WTC11 (cell line): ENCODE measurements at regions not wholly inside any gene's neighbourhood (a gene's known extent, or its start where the extent isn't known, plus 50 kb on each side); places are given as distances from the start of the nearest gene placed in this dataset.
A peak's percentile ranks its signal among the peaks of the same experiment; 100 is the strongest.

ENCODE experiments used
- ATAC-seq: fragments of 200-7000 bp; cut with Tn5 transposase; 2 replicates; pipeline ENCODE4 v1.10.0; 2021; ENCODE audit warnings: mild to moderate bottlenecking, moderate library complexity
- CTCF ChIA-PET: fragments of 300-600 bp; sonication (Branson Sonifier 250); formaldehyde crosslinking; loops from one replicate; lab custom pipeline; 2021; ENCODE audit warnings: antibody characterized with exemption; lab: Charles Lee
- POLR2A ChIA-PET: fragments of 350-600 bp; sonication (Branson Sonifier 250); formaldehyde crosslinking; loops from one replicate; lab custom pipeline; 2021; ENCODE audit warnings: antibody characterized with exemption; lab: Charles Lee
- DNase-seq: peaks from one replicate; pipeline ENCODE4 v3.0.0; 2021; ENCODE audit warnings: low spot score
- H3K27ac Mint-ChIP-seq: 2 replicates; pipeline ENCODE4 v1.8.0; 2021; ENCODE audit warnings: mixed read lengths
- H3K27me3 Mint-ChIP-seq: 2 replicates; pipeline ENCODE4 v1.8.0; 2021; ENCODE audit warnings: low read depth, mild to moderate bottlenecking, moderate library complexity, mixed read lengths
- H3K36me3 Mint-ChIP-seq: 2 replicates; pipeline ENCODE4 v1.8.0; 2021; ENCODE audit warnings: mixed read lengths
- H3K4me1 Mint-ChIP-seq: 2 replicates; pipeline ENCODE4 v1.8.0; 2022; ENCODE audit warnings: mixed read lengths
- H3K4me3 Mint-ChIP-seq: 2 replicates; pipeline ENCODE4 v1.8.0; 2021; ENCODE audit warnings: mild to moderate bottlenecking, moderate library complexity, mixed read lengths
- H3K9me3 Mint-ChIP-seq: 2 replicates; pipeline ENCODE4 v1.8.0; 2021; ENCODE audit warnings: mixed read lengths
- GTF2I ChIP-seq: fragments of 250-450 bp; sonication (Bioruptor Pico); conservative IDR thresholded peaks from 2 replicates; pipeline ENCODE4 v1.4.0; 2021; ENCODE audit warnings: mild to moderate bottlenecking
- NR3C1 ChIP-seq: sonication (generic); formaldehyde crosslinking; conservative IDR thresholded peaks from 2 replicates; pipeline ENCODE4 v1.8.1; 2023; ENCODE audit warnings: low read depth, mild to moderate bottlenecking, missing genetic modification reagents
- SOX15 ChIP-seq: fragments of 250-450 bp; sonication (Bioruptor Pico); IDR thresholded peaks from 2 replicates; pipeline ENCODE4 v1.9.0; 2021; ENCODE audit warnings: mild to moderate bottlenecking
- ZBTB21 ChIP-seq: sonication (generic); formaldehyde crosslinking; IDR thresholded peaks from 2 replicates; pipeline ENCODE4 v1.8.1; 2023; ENCODE audit warnings: mild to moderate bottlenecking, missing genetic modification reagents, borderline replicate concordance
- ZNF396 ChIP-seq: fragments of 250-450 bp; sonication (Bioruptor Pico); IDR thresholded peaks from 2 replicates; pipeline ENCODE4 v1.8.0; 2021; ENCODE audit warnings: mild to moderate bottlenecking, moderate library complexity, borderline replicate concordance
- TF ChIP-seq, protein P1 (sequence below): fragments of 250-450 bp; sonication (Bioruptor Pico); IDR thresholded peaks from 2 replicates; pipeline ENCODE4 v1.9.0; 2021; ENCODE audit warnings: mild to moderate bottlenecking, borderline replicate concordance
- TF ChIP-seq, protein P2 (sequence below): fragments of 250-450 bp; sonication (Bioruptor Pico); IDR thresholded peaks from 2 replicates; pipeline ENCODE4 v1.9.0; 2021; ENCODE audit warnings: mild to moderate bottlenecking
- TF ChIP-seq, protein P3 (sequence below): fragments of 200-600 bp; IDR thresholded peaks from 2 replicates; pipeline ENCODE4 v1.8.0; 2022; ENCODE audit warnings: antibody characterized with exemption
- TF ChIP-seq, protein P4 (sequence below): sonication (generic); formaldehyde crosslinking; IDR thresholded peaks from 2 replicates; pipeline ENCODE4 v1.8.1; 2022; ENCODE audit warnings: low read depth, mild to moderate bottlenecking, moderate library complexity, missing genetic modification reagents, borderline replicate concordance
- TF ChIP-seq, protein P5 (sequence below): sonication (generic); formaldehyde crosslinking; IDR thresholded peaks from 2 replicates; pipeline ENCODE4 v1.8.1; 2023; ENCODE audit warnings: mild to moderate bottlenecking, missing genetic modification reagents
- TF ChIP-seq, protein P6 (sequence below): sonication (generic); formaldehyde crosslinking; IDR thresholded peaks from 2 replicates; pipeline ENCODE4 v1.8.1; 2023; ENCODE audit warnings: mild to moderate bottlenecking, missing genetic modification reagents, moderate library complexity

DNA sequence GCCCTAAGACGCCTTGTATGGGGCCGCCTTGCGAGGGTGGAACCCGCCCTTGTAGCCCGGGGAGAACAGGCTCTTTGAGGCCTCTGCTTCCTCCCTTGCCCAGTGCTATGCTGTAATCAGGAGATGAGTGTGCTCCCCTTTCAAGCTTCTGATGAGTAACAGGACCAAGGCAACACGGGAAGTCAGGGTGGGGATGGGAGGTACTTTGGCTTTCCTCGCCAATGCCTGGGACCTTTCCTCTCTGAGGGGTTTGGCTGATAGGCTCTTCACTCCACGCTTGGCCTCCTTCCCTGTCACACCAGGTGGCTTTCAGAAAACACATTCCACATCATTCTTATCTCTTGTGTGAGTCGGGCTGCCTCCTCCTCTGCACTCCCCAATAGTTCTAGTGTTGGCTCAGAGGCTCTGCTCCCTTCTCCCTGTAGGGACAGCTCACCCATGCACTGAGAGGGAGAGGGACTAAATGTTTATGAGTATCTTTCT is 223.7 kb upstream of the TRIB2 start:
- Mint-ChIP-seq H3K27ac (no peak overlapping the region), H3K27me3 (no peaks in the 10 kb centered on the region), H3K9me3 (no peaks in the 10 kb centered on the region), H3K4me1 (peaks cover 2% of the 10 kb centered on the region; the same call in 1 of the 2 replicates), H3K36me3 (no peaks in the 10 kb centered on the region), H3K4me3 (no peak overlapping the region)
- ATAC-seq (peak; percentile 34; the same call in 1 of the 2 replicates), DNase-seq (no peak)
- POLR2A ChIA-PET: no interaction called here
- CTCF ChIA-PET: no interaction called here
- TF ChIP-seq, protein P1, sequence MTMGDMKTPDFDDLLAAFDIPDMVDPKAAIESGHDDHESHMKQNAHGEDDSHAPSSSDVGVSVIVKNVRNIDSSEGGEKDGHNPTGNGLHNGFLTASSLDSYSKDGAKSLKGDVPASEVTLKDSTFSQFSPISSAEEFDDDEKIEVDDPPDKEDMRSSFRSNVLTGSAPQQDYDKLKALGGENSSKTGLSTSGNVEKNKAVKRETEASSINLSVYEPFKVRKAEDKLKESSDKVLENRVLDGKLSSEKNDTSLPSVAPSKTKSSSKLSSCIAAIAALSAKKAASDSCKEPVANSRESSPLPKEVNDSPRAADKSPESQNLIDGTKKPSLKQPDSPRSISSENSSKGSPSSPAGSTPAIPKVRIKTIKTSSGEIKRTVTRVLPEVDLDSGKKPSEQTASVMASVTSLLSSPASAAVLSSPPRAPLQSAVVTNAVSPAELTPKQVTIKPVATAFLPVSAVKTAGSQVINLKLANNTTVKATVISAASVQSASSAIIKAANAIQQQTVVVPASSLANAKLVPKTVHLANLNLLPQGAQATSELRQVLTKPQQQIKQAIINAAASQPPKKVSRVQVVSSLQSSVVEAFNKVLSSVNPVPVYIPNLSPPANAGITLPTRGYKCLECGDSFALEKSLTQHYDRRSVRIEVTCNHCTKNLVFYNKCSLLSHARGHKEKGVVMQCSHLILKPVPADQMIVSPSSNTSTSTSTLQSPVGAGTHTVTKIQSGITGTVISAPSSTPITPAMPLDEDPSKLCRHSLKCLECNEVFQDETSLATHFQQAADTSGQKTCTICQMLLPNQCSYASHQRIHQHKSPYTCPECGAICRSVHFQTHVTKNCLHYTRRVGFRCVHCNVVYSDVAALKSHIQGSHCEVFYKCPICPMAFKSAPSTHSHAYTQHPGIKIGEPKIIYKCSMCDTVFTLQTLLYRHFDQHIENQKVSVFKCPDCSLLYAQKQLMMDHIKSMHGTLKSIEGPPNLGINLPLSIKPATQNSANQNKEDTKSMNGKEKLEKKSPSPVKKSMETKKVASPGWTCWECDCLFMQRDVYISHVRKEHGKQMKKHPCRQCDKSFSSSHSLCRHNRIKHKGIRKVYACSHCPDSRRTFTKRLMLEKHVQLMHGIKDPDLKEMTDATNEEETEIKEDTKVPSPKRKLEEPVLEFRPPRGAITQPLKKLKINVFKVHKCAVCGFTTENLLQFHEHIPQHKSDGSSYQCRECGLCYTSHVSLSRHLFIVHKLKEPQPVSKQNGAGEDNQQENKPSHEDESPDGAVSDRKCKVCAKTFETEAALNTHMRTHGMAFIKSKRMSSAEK: no peak
- TF ChIP-seq, protein P2, sequence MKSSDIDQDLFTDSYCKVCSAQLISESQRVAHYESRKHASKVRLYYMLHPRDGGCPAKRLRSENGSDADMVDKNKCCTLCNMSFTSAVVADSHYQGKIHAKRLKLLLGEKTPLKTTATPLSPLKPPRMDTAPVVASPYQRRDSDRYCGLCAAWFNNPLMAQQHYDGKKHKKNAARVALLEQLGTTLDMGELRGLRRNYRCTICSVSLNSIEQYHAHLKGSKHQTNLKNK: no peak
- TF ChIP-seq, protein P3, sequence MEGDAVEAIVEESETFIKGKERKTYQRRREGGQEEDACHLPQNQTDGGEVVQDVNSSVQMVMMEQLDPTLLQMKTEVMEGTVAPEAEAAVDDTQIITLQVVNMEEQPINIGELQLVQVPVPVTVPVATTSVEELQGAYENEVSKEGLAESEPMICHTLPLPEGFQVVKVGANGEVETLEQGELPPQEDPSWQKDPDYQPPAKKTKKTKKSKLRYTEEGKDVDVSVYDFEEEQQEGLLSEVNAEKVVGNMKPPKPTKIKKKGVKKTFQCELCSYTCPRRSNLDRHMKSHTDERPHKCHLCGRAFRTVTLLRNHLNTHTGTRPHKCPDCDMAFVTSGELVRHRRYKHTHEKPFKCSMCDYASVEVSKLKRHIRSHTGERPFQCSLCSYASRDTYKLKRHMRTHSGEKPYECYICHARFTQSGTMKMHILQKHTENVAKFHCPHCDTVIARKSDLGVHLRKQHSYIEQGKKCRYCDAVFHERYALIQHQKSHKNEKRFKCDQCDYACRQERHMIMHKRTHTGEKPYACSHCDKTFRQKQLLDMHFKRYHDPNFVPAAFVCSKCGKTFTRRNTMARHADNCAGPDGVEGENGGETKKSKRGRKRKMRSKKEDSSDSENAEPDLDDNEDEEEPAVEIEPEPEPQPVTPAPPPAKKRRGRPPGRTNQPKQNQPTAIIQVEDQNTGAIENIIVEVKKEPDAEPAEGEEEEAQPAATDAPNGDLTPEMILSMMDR: no peak
- TF ChIP-seq ZBTB21 (no peak), SOX15 (CRISPR knock-in tag) (no peak), GTF2I (no peak), NR3C1 (CRISPR knock-in tag) (no peak)
- TF ChIP-seq, protein P4, sequence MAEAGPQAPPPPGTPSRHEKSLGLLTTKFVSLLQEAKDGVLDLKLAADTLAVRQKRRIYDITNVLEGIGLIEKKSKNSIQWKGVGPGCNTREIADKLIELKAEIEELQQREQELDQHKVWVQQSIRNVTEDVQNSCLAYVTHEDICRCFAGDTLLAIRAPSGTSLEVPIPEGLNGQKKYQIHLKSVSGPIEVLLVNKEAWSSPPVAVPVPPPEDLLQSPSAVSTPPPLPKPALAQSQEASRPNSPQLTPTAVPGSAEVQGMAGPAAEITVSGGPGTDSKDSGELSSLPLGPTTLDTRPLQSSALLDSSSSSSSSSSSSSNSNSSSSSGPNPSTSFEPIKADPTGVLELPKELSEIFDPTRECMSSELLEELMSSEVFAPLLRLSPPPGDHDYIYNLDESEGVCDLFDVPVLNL (CRISPR knock-in tag): no peak
- TF ChIP-seq, protein P5, sequence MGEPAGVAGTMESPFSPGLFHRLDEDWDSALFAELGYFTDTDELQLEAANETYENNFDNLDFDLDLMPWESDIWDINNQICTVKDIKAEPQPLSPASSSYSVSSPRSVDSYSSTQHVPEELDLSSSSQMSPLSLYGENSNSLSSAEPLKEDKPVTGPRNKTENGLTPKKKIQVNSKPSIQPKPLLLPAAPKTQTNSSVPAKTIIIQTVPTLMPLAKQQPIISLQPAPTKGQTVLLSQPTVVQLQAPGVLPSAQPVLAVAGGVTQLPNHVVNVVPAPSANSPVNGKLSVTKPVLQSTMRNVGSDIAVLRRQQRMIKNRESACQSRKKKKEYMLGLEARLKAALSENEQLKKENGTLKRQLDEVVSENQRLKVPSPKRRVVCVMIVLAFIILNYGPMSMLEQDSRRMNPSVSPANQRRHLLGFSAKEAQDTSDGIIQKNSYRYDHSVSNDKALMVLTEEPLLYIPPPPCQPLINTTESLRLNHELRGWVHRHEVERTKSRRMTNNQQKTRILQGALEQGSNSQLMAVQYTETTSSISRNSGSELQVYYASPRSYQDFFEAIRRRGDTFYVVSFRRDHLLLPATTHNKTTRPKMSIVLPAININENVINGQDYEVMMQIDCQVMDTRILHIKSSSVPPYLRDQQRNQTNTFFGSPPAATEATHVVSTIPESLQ (CRISPR knock-in tag): no peak
- TF ChIP-seq, protein P6, sequence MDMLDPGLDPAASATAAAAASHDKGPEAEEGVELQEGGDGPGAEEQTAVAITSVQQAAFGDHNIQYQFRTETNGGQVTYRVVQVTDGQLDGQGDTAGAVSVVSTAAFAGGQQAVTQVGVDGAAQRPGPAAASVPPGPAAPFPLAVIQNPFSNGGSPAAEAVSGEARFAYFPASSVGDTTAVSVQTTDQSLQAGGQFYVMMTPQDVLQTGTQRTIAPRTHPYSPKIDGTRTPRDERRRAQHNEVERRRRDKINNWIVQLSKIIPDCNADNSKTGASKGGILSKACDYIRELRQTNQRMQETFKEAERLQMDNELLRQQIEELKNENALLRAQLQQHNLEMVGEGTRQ (CRISPR knock-in tag): no peak

DNA sequence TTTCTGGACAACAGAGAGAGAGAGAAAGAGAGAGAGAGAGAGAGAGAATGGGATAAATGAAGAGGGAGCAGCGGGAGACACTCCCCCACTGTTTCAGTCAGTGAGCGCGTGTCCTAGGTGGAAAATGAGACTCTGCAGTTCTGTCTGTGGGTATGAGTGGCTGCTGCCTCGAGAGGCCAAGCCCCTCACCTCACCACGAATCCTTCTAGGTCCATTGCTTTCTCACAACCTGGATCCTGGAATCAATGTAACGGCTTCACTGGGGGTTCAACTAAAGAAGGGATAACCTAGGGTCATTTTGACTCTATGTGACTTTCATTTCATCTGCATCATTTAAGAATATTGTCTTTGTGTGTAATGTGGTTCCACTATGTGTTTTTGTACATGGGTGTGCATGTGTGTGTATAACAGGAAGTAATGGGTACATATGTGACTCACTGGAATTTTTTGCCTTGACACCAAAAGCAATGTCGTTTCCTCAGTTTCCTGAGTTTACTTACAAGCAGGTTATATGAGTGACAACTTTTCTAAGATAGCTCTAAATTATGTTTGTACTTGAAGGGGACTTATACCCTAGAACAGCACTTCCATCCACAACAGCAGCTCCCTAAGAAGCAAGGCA is 221.4 kb upstream of the TRIB2 start:
- Mint-ChIP-seq H3K27me3 (no peaks in the 10 kb centered on the region), H3K4me3 (no peak overlapping the region), H3K36me3 (no peaks in the 10 kb centered on the region), H3K9me3 (no peaks in the 10 kb centered on the region), H3K4me1 (peaks cover 3% of the 10 kb centered on the region; the same call in 1 of the 2 replicates), H3K27ac (no peak overlapping the region)
- CTCF ChIA-PET: no interaction called here
- ATAC-seq (no peak), DNase-seq (no peak)
- TF ChIP-seq ZNF396 (CRISPR knock-in tag): no peak
- POLR2A ChIA-PET: no interaction called here
